Hematopoietic multipotent progenitor cell (in vitro differentiated cells): ENCODE measurements at regions not wholly inside any gene's neighbourhood (a gene's known extent, or its start where the extent isn't known, plus 50 kb on each side); places are given as distances from the start of the nearest gene placed in this dataset.
"Not testable (repeated sequence)": the region's sequence is repeated elsewhere in the genome, so short reads cannot be mapped to it uniquely, and the experiment has no call there.

ENCODE experiments used
- DNase-seq, 3 donors: peaks; one replicate each; pipeline ENCODE4 v3.0.0-alpha.2; 2011 to 2015; ENCODE audit warnings: low read depth in 2 of 3, low spot score in 2 of 3

DNA sequence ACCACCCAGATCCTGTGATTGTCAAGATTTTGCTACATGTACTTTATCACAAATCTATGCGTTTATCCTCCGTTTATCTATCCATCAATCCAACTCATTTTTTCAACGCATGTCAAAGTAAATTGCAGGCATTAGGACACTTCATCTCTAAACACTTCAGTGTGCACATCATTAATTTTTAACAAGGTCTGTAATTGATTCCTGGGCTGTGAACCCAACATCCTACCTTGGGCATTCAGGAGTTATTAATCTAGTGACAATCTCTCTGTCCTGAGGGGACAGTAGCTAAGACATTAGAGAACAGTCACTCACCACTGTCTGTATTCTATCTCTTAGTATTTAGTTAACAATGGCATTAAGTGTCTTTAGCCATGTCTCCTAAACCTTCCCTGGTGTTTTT, 264.7 kb downstream of the SOX9 start:
- no peak for DNase-seq

DNA sequence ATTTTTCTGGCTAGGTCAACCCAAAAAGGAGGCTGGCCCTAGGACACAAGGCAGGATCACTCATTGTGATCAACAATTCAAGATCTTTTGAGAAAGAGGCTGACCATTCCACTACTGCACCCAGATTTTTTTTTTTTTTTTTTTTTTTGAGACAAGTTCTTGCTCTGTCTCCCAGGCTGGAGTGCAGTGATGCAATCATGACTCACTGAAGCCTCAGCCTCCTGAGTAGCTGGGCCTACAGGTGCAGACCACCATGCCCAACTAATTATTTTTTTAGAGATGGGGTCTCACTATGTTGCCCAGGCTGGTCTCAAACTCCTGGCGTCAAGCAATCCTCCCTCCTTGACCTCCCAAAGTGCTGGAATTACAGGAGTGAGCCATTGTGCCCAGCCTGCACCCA, 265.4 kb downstream of the SOX9 start:
- not testable (repeated sequence) for DNase-seq

DNA sequence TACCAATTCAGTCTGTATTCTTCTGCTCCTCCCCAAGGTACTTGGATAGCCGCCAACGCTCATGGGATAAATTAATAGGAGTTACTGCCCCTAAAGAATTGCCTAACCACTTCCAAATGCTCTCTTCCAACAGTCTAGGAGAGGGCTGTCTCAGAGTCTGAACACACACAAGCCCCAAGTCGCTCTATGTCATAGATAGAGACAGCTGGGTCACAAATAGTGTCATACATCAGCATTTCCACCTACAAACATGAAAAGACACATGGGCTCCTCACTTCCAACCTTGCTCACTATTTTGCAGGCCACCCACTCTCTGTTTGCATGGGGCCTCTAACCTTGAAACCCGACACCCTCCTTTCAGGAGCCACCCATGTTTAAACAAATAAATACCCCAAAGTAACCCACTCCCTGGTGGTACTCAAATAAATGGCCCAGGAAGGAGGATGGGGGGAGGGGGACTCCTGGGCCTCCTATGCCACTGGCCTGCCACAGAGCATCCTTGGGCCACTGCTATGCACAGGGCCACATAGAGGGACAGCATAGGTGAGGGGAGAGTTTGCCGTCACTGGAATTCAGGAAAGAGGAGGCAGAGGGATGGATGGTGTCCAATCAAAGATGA, 265.9 kb downstream of the SOX9 start:
- no peak for DNase-seq

DNA sequence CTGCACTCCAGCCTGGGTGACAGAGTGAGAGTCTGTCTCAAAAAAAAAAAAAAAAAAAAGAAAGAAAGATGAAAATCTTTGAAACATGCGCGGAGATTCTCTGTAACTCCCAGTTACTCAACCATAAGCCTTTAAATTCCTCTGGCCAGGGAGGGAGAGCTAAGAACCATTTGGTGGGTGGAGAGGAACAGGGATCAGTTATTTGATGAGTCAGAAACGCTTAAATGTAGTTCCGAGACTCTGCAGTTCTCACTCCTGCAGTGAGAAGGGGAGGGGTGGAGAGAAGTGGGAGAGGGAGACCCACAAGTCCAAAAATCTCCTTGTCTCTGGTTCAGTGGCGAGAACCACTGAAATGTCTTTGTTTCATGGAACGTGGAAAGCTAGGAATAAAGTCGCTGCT, 266.7 kb downstream of the SOX9 start:
- DNase-seq = no peak

DNA sequence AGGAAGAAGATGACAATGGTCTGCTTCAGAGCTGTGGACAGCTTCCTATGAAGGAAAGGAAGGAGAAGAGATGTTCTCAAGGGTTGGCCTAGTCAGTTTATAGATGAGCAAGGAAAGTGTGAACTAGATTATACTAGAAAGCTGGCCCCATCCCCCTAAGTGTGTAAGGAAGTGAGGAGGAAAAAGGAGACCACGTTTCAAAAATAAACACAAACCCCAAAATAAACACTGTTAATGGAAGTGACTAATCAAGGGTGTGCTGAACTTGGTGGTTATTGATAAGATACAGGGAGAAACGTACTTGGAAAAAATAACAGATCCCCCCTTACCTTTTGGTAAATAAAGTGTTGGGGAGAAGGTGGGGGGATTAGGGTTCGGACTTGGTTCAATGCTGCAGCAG, 267.1 kb downstream of the SOX9 start:
- no peak for DNase-seq

DNA sequence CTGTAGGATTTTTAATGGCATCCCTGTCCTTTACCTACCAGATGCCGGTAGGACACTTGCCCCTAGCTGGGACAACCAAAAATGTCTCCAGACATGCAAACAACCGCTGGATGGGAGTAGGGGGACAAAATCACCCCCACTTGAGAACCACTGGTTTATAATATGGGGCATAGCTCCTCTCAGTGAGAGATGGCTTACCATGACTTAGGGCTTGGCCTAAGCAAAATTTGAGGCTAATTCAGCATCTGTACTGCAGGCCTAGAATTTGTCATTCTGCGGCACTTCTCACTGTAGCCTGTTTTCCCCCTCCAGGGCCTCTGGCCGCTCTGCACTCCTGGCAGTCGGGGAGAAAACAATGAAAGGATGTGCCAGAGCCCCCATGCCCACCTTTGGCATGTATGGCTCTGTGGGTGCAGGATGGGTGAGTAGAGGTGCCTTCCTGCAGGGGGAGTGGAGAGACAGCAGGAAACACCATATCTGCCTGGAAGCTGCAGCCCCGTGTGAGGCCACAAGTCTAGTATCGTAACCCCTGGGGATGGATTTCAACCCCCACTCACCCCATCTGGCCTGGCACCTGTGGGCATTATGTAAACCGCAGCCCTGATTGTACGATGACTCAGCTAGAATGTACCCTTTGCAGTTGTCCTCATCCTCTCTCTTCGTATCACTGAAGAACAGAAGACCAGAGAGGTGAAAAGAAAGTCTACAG, 268.1 kb downstream of the SOX9 start:
- DNase-seq = no peak

DNA sequence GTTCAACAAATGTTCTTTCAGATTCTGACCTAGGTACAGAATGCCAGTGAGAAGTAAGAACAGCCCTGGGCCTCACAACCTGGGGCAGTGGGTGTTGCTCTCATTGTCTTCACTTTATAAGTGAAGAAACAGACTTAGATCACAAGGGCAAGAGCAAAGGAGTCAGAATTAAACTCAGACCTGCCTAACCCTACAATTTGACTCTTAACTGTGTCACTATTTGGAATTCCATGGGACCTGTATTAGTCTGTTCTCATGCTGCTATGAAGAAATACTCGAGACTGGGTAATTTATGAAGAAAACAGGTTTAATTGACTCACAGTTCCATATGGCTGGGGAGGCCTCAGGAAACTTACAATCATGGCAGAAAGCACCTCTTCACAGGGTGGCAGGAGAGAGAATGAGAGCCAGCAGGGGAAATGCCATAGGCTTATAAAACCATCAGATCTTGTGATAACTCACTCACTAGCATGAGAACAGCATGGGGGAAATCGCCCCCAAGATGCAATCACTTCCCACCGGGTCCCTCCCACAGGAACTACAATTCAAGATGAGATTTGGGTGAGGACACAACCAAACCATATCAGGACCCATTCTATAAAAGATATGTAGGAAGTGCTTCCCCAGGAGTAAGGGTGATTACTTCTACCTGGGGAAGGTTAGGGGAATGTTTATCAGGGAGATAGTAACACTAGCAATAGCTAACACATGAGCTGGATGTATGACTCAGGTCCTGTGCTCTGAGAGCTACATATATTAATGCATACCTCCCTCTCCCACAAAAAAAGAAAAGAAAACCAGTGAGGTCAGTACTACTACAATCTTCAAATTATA, 270.1 kb downstream of the SOX9 start:
- DNase-seq = no peak

DNA sequence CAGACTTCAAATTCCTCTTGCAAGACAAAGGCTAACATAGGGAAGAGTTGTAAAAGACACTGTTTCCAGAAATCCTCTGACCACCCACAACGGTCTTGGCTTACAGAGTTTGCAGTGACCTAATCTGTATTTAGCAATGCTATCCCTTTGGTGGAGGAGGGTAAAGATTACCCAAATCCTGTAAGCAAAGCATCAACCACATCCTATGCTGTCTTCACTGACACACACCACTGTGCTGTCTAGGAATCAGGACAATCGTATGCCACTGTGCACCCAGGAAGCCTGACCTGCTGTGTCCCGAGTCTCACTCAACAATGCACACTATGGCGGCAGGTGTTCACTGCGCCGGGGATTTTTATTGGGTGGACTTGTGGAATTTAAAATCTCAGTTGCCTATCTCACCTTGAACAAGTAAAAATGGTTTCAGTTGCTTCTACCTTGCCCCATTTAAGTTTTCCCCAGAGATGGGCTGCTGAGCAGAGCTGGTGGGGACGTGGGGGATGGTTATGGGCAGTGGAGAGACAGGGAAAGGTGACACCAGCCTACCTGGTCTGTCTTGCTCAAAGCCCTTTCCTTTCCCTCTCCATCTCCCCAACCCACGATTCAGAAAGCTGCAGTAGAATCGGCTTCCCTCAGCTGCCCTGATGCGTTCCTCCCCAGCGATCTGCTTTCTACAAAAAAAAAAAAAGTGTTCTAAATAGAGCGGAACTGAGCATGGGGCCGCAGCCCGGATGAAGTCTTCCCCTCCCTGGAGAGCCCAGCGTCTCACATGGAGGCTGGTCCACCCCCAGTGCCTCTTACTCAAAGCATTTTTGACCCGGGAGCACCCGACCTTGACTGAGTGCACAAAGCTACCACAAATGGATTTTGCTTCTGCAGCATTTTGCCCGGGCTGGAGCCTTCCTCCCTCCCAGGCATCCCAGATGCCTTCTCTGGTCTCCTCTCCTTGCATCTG, 271.5 kb downstream of the SOX9 start:
- no peak for DNase-seq

DNA sequence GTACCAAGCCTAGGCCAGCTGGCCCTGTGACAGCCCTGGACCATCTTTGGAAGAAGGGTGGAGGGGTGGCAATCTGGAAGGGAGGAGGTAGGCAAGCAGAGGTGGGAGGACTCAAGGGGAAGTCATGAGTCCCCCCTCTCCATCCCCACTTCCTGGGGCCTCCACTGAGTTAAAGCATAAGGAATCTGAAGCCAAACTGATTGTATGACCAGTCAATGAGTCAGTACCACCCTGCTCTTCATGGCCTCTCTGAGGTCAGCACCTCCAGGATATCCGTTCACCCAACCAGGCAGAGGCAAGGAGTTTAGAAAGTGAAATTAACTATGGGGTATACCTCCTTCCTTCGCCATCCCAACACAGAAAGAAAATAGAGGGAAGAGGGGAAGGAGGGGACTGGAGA, 272.7 kb downstream of the SOX9 start:
- no peak for DNase-seq

DNA sequence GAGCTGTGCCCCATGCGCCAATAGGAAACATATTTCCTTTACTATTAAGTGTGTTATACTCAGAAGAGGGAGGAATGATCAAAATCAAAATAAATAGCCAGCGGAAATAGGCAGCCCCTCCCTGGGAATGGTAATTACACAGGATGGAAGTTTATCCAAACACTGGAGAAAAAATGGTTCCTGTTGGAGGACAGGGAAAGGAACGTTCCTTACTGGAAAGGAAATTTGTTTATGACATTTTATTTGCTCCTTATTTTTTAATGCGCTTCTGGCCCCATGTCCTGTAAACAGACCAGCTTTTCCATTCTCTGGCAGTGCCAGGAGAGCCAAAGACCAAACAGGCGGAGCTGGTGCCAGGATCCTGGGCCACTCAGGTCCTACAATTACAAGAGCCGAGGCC, 273.7 kb downstream of the SOX9 start:
- DNase-seq = no peak

DNA sequence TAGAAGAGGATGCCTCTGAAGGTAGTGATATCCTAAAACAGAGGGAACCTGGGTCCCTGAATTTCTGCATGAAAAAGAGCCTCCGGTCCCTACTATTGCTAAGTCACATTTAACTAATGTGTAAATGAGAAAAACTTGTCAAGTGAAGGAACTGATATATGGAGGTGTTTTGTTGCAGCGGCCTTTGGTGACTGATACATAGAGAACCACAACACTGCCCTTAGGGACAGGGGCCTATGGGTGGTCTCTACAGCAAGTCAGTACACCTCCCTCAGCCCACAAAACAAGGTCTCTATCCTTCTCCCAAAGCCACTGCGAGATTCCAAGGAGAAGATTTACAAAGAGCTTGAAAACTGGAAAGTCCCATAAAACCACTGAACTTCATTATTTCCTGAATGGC, 275.3 kb downstream of the SOX9 start:
- no peak for DNase-seq

DNA sequence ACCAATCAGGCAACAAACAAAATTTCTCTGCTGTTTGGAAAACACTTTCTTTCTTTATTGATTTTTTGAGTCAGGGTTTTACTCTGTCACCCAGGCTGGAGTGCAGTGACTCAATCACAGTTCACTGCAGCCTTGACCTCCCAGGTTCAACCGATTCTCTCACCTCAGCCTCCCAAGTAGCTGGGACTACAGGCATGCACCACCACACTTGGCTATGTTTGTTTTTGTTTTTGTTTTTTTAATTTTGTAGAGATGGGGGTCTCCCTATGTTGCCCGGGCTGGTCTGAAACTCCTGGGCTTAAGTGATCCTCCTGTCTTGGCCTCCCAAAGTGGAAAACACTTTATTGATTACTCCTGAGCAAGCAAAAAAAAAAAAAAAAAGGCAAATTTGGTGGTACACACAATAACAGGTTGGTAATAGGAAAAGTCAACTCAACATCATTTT, 276.4 kb downstream of the SOX9 start:
- no peak for DNase-seq

DNA sequence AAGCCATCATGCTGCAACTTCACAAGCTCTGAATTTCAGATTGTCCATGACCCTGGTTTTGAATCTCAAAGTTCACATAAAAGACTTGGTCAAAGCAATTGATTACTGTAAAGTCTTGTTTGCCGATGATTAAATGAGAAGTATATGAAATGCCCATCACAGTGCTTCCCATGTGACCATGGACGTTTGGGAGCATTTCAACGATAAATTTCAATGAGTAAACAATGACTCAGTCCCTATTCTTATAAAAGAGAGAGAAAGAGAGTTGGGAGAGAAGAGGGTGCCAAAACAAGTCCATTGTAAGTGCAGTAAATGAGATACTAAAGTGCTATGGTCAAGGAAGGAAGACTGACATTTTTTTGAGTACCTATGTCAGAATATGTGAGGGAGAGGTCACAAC, 276.9 kb downstream of the SOX9 start:
- no peak for DNase-seq

DNA sequence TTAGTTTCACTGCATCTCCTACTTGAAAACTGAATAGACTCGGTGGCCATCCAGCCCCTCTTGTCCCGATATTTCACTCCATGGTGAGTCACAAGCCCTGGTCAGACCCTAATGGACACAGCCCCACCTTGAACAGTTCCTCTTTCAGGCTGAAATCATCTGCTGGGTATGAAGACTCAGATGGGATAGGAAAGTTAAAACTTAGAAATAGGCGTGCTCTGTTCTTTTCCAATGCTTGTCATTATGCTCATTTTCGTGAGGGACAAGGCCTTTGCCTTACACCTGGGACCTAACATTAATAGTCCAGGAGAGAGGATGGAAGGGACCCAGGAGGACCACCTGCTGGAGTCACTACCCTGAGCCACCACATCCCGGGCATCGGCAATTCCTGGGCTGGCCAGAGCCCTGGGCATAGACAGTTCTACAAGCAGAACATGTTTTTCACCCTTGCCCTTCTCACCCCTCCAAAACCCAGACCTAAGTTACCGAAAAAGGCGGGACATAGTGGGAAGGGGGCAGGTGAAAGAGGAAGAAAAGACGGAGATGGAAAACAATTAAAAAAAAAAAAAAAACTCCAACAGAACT, 278.3 kb downstream of the SOX9 start:
- DNase-seq = no peak

DNA sequence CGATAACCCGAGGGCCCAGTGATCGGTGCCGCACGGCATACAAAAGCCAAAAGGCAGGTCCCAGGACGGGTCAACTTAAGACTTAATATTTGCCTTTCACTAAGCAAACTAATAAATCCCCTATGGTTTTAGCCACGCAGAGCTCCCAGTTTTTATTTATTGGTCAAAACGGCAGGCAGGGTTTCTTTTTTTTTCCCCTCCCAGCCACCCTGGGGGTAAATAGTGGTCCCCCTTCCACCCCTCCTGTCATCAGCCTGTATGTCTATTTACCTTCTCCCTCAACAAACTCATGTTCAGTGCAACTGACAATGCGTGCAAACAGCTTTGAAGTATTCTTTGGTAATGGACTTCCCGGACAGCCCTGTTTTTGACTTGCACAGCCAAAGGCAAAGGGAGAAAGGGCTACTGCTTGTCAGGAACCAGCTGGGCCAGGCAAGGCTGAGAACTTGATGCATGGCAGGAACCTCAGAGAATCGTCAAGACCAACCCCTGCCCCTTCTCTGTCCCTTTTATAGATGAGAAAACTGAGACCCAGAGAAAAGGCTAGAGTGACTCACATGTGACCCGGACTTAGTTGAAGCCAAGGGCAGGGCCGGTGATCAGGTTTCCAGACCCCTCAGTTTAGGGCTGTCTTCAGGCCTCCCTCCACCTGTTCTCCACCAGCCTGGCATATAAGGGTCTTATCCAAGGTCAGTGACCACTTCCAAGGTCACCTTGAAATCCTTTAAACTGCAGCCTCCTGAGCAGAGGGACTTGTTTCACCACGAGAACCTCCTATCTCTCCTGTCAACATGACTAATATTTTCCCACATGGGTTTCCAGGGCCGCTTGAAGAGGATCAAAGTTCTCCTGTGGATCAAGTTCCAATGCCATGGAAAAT, 279.0 kb downstream of the SOX9 start:
- no peak for DNase-seq

DNA sequence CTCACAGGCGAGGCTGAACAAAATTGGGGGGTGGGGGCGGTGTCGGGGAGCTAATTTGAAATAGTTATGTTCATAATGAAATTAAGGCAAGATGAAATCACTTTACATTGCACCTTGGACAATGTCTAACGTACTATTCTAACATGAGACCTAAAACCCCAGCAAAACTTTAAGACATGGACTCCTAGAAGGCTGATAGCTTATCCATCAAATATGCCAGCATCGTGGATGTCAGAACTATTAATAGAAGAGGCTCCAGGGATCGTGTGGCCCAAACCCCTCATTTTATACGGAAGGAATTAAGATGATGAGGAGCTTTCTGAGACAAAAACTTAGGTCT, 279.6 kb downstream of the SOX9 start:
- DNase-seq = no peak

DNA sequence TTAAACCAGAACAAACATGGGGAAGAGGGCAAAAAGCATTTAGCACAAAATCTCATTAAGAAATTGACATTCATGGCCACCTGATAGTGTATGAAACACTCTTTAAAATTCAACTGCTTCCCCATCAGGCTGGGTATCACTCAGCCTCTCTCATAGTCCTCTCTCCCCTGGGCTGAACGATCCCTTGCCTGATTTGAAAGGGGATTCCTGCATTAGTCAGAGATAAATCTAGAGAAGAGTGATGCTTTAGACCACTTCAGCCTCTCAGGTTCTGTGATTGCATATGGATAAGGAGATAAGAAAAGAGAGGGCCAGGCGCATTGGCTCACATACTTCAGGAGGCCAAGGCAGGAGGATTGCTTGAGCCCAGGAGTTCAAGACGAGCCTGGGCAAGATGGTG, 280.0 kb downstream of the SOX9 start:
- DNase-seq = no peak

DNA sequence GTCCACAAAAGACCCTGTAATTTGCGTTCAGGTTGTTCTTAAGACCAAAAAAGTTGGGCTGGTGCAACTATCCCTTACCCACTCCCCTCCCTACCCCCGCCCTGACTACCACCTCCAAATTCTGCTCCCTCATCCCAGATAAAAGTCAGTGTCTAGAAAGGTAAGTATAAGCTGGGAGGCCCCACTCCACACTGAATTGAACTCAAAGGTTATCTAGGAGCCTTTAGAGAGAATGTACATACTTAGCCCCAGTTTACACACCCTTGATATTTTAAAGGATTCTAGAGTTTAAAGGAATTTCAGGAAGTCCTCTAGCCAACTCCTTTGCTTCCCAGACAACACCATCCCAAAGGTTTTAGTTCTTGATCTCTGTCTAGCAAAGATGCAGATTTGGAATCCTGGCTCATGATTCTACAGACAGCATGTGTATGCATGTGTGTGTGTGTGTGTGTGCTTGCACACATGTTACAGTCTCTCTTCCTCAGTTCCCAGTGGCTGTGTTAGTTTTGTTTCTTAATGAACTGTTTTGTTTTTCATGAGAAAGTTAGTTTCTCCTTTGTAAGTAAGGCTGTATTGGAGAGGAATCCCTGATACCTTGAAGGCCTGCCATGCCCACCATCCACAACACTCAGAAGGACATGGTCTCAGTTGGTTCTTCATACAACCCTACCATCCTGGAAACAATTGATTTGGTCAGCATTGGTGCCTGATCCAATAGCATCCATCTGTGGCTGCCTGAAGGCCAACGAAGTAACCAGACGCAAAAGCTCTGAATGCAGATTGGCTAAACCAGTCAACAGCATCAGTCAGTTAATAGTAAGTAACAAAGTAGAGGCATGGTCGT, 281.3 kb downstream of the SOX9 start:
- no peak for DNase-seq
